GM19238 (cell line): ENCODE measurements at regions not wholly inside any gene's neighbourhood (a gene's known extent, or its start where the extent isn't known, plus 50 kb on each side); places are given as distances from the start of the nearest gene placed in this dataset.
"Not testable (repeated sequence)": the region's sequence is repeated elsewhere in the genome, so short reads cannot be mapped to it uniquely, and the experiment has no call there.

Experiments used
- DNase-seq: peaks from one replicate; pipeline ENCODE4 v3.0.0; 2011; ENCODE audit warnings: low spot score; ENCODE audit not compliant: insufficient read length

- DNase-seq = not testable (repeated sequence)
Measured at GRCh38 chr2:111566068-111566467, 317.9 kb downstream of the ANAPC1 start.

DNA sequence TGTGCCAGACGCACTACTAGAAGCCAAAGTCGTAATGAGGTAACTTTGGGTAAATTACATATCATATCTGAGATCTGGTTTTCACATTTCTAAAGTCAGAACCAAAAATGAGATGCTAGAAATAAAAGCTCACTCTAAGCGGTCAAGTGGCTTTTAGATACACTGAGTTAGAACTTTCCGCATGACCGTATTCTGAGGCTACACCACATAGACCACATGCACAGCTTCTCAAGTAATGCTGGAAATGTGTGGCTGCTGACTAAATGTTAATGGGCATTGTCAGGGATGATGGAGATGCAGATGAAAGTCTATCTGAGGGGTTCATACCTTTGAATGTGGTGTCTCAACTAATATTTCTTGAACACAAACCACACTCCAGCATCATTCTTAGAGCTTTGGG, 316.8 kb downstream of the ANAPC1 start:
- not testable (repeated sequence) for DNase-seq

- not testable (repeated sequence) for DNase-seq
Measured at GRCh38 chr2:111569356-111570199, 314.4 kb downstream of the ANAPC1 start.

DNA sequence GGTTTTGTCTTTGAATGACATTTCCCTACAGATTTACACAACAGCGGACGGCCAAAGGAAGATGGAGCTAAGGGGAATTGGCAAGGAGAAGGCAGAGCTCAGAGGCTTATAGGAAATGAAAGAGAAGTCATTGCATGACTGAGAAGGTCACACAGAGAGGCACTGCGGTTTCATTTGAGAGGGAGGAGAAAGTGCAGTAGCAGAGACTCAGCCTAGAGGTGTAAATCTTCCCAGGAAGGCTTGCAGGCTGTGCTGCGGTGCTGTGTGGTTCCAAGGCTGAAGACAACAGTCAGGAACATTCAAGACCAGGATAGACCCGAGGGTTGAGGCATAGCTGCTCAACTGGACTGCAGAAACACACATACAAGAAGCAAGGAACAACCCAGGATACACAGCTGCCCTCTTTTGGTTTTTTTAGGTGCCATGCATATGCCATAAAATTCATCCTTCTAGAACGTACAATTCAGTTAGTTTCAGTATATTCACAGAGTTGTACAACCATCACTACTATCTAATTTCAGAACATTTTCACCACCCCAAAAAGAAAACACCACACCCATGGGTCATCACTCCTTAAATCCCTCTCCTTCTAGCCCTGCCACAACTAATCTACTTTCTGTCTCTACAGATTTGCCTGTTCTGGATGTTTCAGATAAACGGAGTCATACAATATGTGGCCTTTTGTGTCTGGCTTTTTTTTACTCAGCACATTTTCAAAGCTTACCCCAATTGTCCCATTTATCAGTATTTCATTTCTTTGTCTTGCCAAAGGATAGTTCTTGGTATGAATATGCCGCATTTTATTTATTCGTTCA, 313.5 kb downstream of the ANAPC1 start:
- not testable (repeated sequence) for DNase-seq

DNA sequence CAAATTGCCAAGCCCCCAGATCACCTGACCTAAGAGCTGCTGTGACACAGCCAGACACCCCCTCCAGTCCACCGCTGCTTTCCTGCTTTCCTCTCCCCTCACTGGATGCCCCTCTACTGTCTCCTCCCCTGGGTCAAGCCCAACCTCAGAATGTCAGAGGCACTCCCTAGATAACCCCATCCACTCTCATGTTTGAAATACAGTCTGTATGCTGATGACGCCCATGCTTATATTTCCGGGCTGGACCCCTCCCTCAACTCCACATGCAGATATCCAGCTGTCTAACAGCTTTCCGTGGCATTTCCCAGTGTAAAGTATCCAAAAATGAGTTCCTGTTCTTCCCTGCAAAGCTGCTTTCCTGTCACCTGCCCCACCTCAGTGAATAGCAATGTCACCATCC, 309.2 kb downstream of the ANAPC1 start:
- DNase-seq = not testable (repeated sequence)

DNA sequence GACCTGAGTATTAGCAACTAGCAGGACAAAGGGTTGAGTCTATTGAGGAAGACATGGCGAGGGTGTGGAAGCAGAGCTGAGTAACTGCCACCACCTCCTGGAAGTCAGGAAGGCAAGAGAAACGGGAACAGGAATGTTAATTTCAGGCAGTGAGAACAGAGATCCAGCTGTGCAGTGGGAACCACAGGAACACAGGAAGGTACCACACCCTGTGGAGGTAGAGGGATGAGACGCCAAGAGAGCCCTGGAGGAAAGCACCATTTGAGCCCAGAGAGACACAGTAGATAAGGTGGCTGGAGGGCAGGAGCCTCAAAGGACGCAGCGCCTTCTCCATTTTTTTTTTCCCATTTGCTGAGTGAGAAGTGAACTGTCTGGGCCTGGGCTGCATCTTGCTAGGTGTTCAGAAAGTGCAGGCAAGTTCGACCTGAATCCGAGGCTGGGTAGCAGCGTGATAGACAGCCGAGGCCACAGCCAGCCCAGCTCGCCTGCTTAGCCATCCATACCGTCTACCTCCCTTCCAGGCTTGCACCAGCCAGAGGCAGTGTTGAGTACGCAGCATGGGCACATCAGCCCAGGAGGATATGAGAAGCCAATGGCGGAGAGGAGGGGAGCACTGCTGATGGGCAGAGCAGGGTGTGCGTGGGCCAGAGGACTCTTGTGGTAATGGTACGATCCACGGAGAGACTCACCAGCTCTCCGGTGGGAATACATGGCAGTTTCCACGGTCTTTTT, 306.7 kb downstream of the ANAPC1 start:
- DNase-seq = not testable (repeated sequence)

- DNase-seq = not testable (repeated sequence)
Measured at GRCh38 chr2:111579500-111580134, 304.4 kb downstream of the ANAPC1 start.

DNA sequence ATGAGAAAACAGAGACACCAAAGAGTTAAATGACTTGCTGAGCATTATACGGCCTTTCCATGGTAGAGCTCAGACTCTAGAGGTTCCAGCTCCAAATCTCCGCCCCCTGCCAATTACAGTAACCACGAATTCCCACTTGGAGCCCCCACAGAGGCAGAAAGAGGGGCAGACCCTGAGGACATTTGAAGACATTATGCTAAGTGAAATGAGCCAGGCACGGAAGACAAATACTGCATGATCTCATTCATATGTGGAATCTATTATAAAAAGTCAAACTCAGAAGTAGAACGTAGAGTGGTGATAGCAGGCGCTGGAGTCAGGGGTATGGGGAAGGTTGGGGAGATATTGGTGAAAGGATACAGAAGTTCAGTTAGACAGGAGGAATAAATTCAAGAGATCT, 303.4 kb downstream of the ANAPC1 start:
- DNase-seq = not testable (repeated sequence)

- DNase-seq = not testable (repeated sequence)
Measured at GRCh38 chr2:111582090-111582489, 301.9 kb downstream of the ANAPC1 start.

GRCh38 chr2:111583480-111583879, 300.5 kb downstream of the ANAPC1 start:
- not testable (repeated sequence) for DNase-seq

DNA sequence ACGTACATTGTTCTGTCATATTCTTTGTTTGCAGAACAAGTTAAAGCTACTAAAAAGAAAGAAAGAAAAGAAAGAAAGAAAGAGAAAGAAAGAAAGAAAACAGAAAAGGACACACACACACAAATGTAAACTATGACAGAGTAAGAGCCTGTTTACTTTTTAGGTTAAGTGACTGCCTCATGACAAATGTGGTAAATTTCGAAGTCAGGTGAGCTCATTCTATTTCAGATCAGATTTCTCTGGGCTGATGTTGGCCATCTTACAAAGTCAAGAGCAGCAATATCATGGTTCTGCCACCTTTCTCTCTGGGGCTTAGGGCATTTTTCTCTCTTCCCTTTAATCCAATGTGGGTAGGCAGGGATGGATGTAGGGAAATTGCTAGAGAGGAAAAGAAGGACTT, 299.5 kb downstream of the ANAPC1 start:
- DNase-seq = not testable (repeated sequence)

- DNase-seq = not testable (repeated sequence)
Measured at GRCh38 chr2:111584950-111585349, 299.0 kb downstream of the ANAPC1 start.

- DNase-seq = not testable (repeated sequence)
Measured at GRCh38 chr2:111586014-111586413, 298.0 kb downstream of the ANAPC1 start.

DNA sequence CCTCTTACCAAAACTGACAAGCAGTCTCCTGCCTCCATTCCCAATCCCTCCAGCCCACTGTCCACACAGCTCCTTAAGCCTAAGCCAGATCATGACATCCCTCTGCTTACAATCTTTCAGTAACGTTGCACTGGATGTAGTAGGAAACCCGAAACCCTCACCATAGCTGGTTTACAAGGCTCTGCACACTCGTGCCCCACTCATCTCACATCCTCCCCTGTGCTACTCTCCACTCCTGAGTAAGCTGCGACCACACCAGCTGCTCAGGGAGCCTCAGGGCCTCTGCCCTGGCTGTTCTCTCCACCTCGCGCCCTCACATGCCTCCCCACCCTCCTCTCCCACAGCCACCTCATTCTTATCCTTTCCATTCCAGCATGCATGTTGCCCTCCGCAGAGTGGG, 288.9 kb downstream of the ANAPC1 start:
- DNase-seq = not testable (repeated sequence)

- DNase-seq = not testable (repeated sequence)
Measured at GRCh38 chr2:111596808-111597705, 286.9 kb downstream of the ANAPC1 start.

- DNase-seq = not testable (repeated sequence)
Measured at GRCh38 chr2:111598944-111599343, 285.0 kb downstream of the ANAPC1 start.

GRCh38 chr2:111602259-111602658, 281.7 kb downstream of the ANAPC1 start:
- not testable (repeated sequence) for DNase-seq

GRCh38 chr2:111605798-111606197, 278.2 kb downstream of the ANAPC1 start:
- not testable (repeated sequence) for DNase-seq

GRCh38 chr2:111606632-111607031, 277.4 kb downstream of the ANAPC1 start:
- not testable (repeated sequence) for DNase-seq
